DND-41 (cell line): ENCODE measurements at regions not wholly inside any gene's neighbourhood (a gene's known extent, or its start where the extent isn't known, plus 50 kb on each side); places are given as distances from the start of the nearest gene placed in this dataset.

ENCODE experiments used
- ATAC-seq: fragments of 200-7000 bp; cut with Tn5 transposase; 3 replicates; pipeline ENCODE4 v1.9.1; 2021; ENCODE audit warnings: low read depth; ENCODE audit not compliant: insufficient read depth
- DNase-seq: peaks from one replicate; pipeline ENCODE4 v3.0.0-alpha.2; 2020
- H2AFZ ChIP-seq: 2 replicates; pipeline ENCODE4 v1.6.0; 2012; ENCODE audit warnings: low read depth, low read length
- H3K27ac ChIP-seq: 2 replicates; pipeline ENCODE4 v1.5.1; 2012; ENCODE audit warnings: low read length, inconsistent platforms
- H3K27me3 ChIP-seq: fragments of 200-600 bp; sonication (generic); 2 replicates; pipeline ENCODE4 v1.6.0; 2012; ENCODE audit warnings: low read length, mild to moderate bottlenecking, inconsistent platforms; ENCODE audit not compliant: insufficient read depth, poor library complexity
- H3K36me3 ChIP-seq: 2 replicates; pipeline ENCODE4 v1.5.1; 2012; ENCODE audit warnings: low read length, inconsistent platforms; ENCODE audit not compliant: insufficient read depth
- H3K4me1 ChIP-seq: 2 replicates; pipeline ENCODE4 v1.5.1; 2012; ENCODE audit warnings: mild to moderate bottlenecking, low read length; ENCODE audit not compliant: insufficient read depth
- H3K4me2 ChIP-seq: 2 replicates; pipeline ENCODE4 v1.6.0; 2012; ENCODE audit warnings: mild to moderate bottlenecking, moderate library complexity, low read length, inconsistent platforms; ENCODE audit not compliant: insufficient read depth
- H3K4me3 ChIP-seq, 2 experiments: fragments of 200-600 bp in 1 of 2; shearing (Covaris generic) in 1 of 2; 2 replicates each; pipeline ENCODE4 v1.5.1; 2012 to 2016; ENCODE audit warnings: inconsistent platforms in 2 of 2, low read length in 2 of 2, mild to moderate bottlenecking in 2 of 2, low read depth in 1 of 2, moderate library complexity in 1 of 2
- H3K79me2 ChIP-seq: 2 replicates; pipeline ENCODE4 v1.6.0; 2012; ENCODE audit warnings: low read length, inconsistent platforms; ENCODE audit not compliant: insufficient read depth
- H3K9ac ChIP-seq: 2 replicates; pipeline ENCODE4 v1.6.0; 2012; ENCODE audit warnings: low read depth, mild to moderate bottlenecking, inconsistent platforms, low read length, moderate library complexity
- H3K9me3 ChIP-seq: 2 replicates; pipeline ENCODE4 v1.5.1; 2012; ENCODE audit warnings: low read length, moderate library complexity, mild to moderate bottlenecking, inconsistent platforms; ENCODE audit not compliant: insufficient read depth, severe bottlenecking
- H4K20me1 ChIP-seq: 2 replicates; pipeline ENCODE4 v1.6.0; 2012; ENCODE audit warnings: low read length; ENCODE audit not compliant: insufficient read depth
- EZH2 ChIP-seq: IDR thresholded peaks from 3 replicates; pipeline ENCODE4 v1.6.1; 2012; ENCODE audit warnings: borderline replicate concordance, low read depth, mild to moderate bottlenecking, moderate library complexity, low read length, inconsistent platforms; ENCODE audit not compliant: severe bottlenecking
- TF ChIP-seq, protein P1 (sequence below): IDR thresholded peaks from 2 replicates; pipeline ENCODE4 v1.5.1; 2012; ENCODE audit warnings: borderline replicate concordance, low read length, moderate library complexity, mild to moderate bottlenecking; ENCODE audit not compliant: poor library complexity, severe bottlenecking; ENCODE audit errors: extremely low read depth

- Histone ChIP-seq H3K36me3 (no peaks in the 10 kb centered on the region), H3K79me2 (no peaks in the 10 kb centered on the region), H3K27ac (no peak overlapping the region), H4K20me1 (no peaks in the 10 kb centered on the region), H3K27me3 (no peaks in the 10 kb centered on the region), H3K9ac (no peak overlapping the region), H3K4me2 (no peak overlapping the region), H3K4me3 (no peak overlapping the region), H3K4me1 (no peaks in the 10 kb centered on the region), H2AFZ (no peak overlapping the region), H3K9me3 (no peaks in the 10 kb centered on the region)
- DNase-seq = no peak
- TF ChIP-seq, protein P1, sequence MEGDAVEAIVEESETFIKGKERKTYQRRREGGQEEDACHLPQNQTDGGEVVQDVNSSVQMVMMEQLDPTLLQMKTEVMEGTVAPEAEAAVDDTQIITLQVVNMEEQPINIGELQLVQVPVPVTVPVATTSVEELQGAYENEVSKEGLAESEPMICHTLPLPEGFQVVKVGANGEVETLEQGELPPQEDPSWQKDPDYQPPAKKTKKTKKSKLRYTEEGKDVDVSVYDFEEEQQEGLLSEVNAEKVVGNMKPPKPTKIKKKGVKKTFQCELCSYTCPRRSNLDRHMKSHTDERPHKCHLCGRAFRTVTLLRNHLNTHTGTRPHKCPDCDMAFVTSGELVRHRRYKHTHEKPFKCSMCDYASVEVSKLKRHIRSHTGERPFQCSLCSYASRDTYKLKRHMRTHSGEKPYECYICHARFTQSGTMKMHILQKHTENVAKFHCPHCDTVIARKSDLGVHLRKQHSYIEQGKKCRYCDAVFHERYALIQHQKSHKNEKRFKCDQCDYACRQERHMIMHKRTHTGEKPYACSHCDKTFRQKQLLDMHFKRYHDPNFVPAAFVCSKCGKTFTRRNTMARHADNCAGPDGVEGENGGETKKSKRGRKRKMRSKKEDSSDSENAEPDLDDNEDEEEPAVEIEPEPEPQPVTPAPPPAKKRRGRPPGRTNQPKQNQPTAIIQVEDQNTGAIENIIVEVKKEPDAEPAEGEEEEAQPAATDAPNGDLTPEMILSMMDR = no peak
- no peak for TF ChIP-seq EZH2
- ATAC-seq = no peak
Measured at GRCh38 chr12:127267128-127267527, 999.8 kb upstream of the TMEM132C start.

- TF ChIP-seq EZH2 = no peak
- TF ChIP-seq, protein P1 = no peak
- H3K27me3 ChIP-seq = no peaks in the 10 kb centered on the region
- no peak for DNase-seq
Measured at GRCh38 chr12:127268213-127268612, 998.8 kb upstream of the TMEM132C start.

GRCh38 chr12:127268706-127269425 lies 998.1 kb upstream of the TMEM132C start:
- no peaks in the 10 kb centered on the region for H3K36me3 ChIP-seq
- H3K79me2 ChIP-seq = no peaks in the 10 kb centered on the region
- no peak for DNase-seq
- no peak overlapping the region for H2AFZ ChIP-seq
- H3K4me2 ChIP-seq = no peak overlapping the region
- no peak overlapping the region for H3K4me3 ChIP-seq
- no peaks in the 10 kb centered on the region for H4K20me1 ChIP-seq
- no peaks in the 10 kb centered on the region for H3K27me3 ChIP-seq
- no peak overlapping the region for H3K9ac ChIP-seq
- H3K27ac ChIP-seq = no peak overlapping the region
- no peak for ATAC-seq
- no peaks in the 10 kb centered on the region for H3K4me1 ChIP-seq
- no peak for TF ChIP-seq EZH2
- TF ChIP-seq, protein P1 = no peak
- no peaks in the 10 kb centered on the region for H3K9me3 ChIP-seq

More at GRCh38 chr12:127268213-127268612, 998.8 kb upstream of the TMEM132C start:
- Histone ChIP-seq H4K20me1 (no peaks in the 10 kb centered on the region), H3K4me3 (no peak overlapping the region), H3K79me2 (no peaks in the 10 kb centered on the region), H3K4me1 (no peaks in the 10 kb centered on the region), H3K9me3 (no peaks in the 10 kb centered on the region), H2AFZ (no peak overlapping the region), H3K36me3 (no peaks in the 10 kb centered on the region), H3K9ac (no peak overlapping the region), H3K27ac (no peak overlapping the region), H3K4me2 (no peak overlapping the region)
- ATAC-seq = no peak
